IMR-90 (cell line): ENCODE measurements at regions not wholly inside any gene's neighbourhood (a gene's known extent, or its start where the extent isn't known, plus 50 kb on each side); places are given as distances from the start of the nearest gene placed in this dataset.

ENCODE experiments used
- ATAC-seq: fragments of 200-7000 bp; cut with Tn5 transposase; 2 replicates; pipeline ENCODE4 v1.9.1; 2020; ENCODE audit warnings: low read depth, mild to moderate bottlenecking, moderate library complexity
- BruUV-seq: library from RNA; stranded (reverse); fragments of 400-500 nt; replicated peaks from 2 replicates; lab custom pipeline; 2021; lab: Mats Ljungman, UMichigan
- CTCF ChIA-PET: fragments of 300-600 bp; formaldehyde crosslinking; extraction: SDS; loops from one replicate; lab custom pipeline; 2021; ENCODE audit warnings: antibody characterized with exemption; lab: Yijun Ruan, JAX
- POLR2A ChIA-PET: fragments of 300-600 bp; sonication (Branson Sonifier 250); formaldehyde crosslinking; loops from one replicate; lab custom pipeline; 2022; ENCODE audit warnings: antibody characterized with exemption; ENCODE audit not compliant: unreplicated experiment; lab: Charles Lee
- DNase-seq: peaks from one replicate; pipeline ENCODE4 v3.0.0; 2013
- H2AFZ ChIP-seq: replicated peaks from 2 replicates; pipeline ENCODE3; 2013; ENCODE audit warnings: low read length, mild to moderate bottlenecking; ENCODE audit not compliant: poor library complexity
- H2AK5ac ChIP-seq: 2 replicates; pipeline ENCODE4 v1.6.1; 2013; ENCODE audit warnings: low read depth, low read length, inconsistent platforms
- H2AK9ac ChIP-seq: replicated peaks from 2 replicates; pipeline ENCODE3; 2013; ENCODE audit warnings: mild to moderate bottlenecking, low read depth, low read length, moderate library complexity; ENCODE audit not compliant: poor library complexity
- H2BK120ac ChIP-seq: 2 replicates; pipeline ENCODE4 v1.6.1; 2013; ENCODE audit warnings: low read depth, low read length, inconsistent platforms
- H2BK15ac ChIP-seq: 3 replicates; pipeline ENCODE4 v1.6.1; 2013; ENCODE audit warnings: low read depth, low read length, inconsistent platforms
- H2BK20ac ChIP-seq: 2 replicates; pipeline ENCODE4 v1.6.1; 2013; ENCODE audit warnings: low read depth, mild to moderate bottlenecking, inconsistent platforms, low read length, moderate library complexity
- H2BK5ac ChIP-seq: 2 replicates; pipeline ENCODE4 v1.6.1; 2013; ENCODE audit warnings: mild to moderate bottlenecking, low read depth, low read length, inconsistent platforms; ENCODE audit not compliant: poor library complexity, severe bottlenecking
- H3K14ac ChIP-seq: replicated peaks from 2 replicates; pipeline ENCODE4 v1.6.1; 2013; ENCODE audit warnings: low read depth, low read length, inconsistent platforms
- H3K18ac ChIP-seq: 2 replicates; pipeline ENCODE4 v1.6.1; 2013; ENCODE audit warnings: low read depth, low read length, control low read depth
- H3K23ac ChIP-seq: 2 replicates; pipeline ENCODE4 v1.6.1; 2013; ENCODE audit warnings: low read depth, low read length, inconsistent platforms
- H3K27ac ChIP-seq: 2 replicates; pipeline ENCODE4 v1.5.1; 2013; ENCODE audit warnings: mild to moderate bottlenecking, control low read depth, low read length; ENCODE audit not compliant: insufficient read depth
- H3K27me3 ChIP-seq: 2 replicates; pipeline ENCODE4 v1.6.1; 2013; ENCODE audit warnings: low read length; ENCODE audit not compliant: control insufficient read depth, insufficient read depth
- H3K36me3 ChIP-seq: 2 replicates; pipeline ENCODE4 v1.6.1; 2013; ENCODE audit warnings: low read length, mixed read lengths; ENCODE audit not compliant: control insufficient read depth, insufficient read depth
- H3K4ac ChIP-seq: 2 replicates; pipeline ENCODE4 v1.6.1; 2013; ENCODE audit warnings: low read depth, low read length, inconsistent platforms
- H3K4me1 ChIP-seq: 2 replicates; pipeline ENCODE4 v1.6.1; 2013; ENCODE audit warnings: low read length, mixed read lengths; ENCODE audit not compliant: control insufficient read depth, insufficient read depth
- H3K4me2 ChIP-seq: 2 replicates; pipeline ENCODE4 v1.6.1; 2013; ENCODE audit warnings: low read depth, mild to moderate bottlenecking, control low read depth, low read length, moderate library complexity
- H3K4me3 ChIP-seq: 2 replicates; pipeline ENCODE4 v1.5.1; 2013; ENCODE audit warnings: low read depth, mild to moderate bottlenecking, control low read depth, low read length, moderate library complexity; ENCODE audit not compliant: insufficient read depth
- H3K56ac ChIP-seq: 2 replicates; pipeline ENCODE4 v1.6.1; 2013; ENCODE audit warnings: low read length, inconsistent platforms; ENCODE audit not compliant: insufficient read depth; ENCODE audit errors: extremely low read depth
- H3K79me1 ChIP-seq, 2 experiments: 2 replicates each; pipeline ENCODE4 v1.6.1; 2013; ENCODE audit warnings: low read length in 2 of 2, inconsistent platforms in 1 of 2, low read depth in 1 of 2
- H3K9ac ChIP-seq: 2 replicates; pipeline ENCODE4 v1.6.1; 2013; ENCODE audit warnings: low read depth, low read length, control low read depth
- H3K9me1 ChIP-seq: 2 replicates; pipeline ENCODE4 v1.6.1; 2013; ENCODE audit warnings: low read length, inconsistent platforms; ENCODE audit not compliant: insufficient read depth
- H3K9me3 ChIP-seq: 2 replicates; pipeline ENCODE4 v1.6.1; 2013; ENCODE audit warnings: low read length; ENCODE audit not compliant: control insufficient read depth, insufficient read depth
- H4K20me1 ChIP-seq: 2 replicates; pipeline ENCODE4 v1.6.1; 2013; ENCODE audit warnings: low read length, inconsistent platforms; ENCODE audit not compliant: insufficient read depth
- H4K5ac ChIP-seq: 2 replicates; pipeline ENCODE4 v1.6.1; 2013; ENCODE audit warnings: mild to moderate bottlenecking, low read depth, low read length, control low read depth
- H4K8ac ChIP-seq, 2 experiments: 2 replicates each; pipeline ENCODE4 v1.6.1; 2013; ENCODE audit warnings: low read depth in 2 of 2, low read length in 2 of 2, control low read depth in 1 of 2, inconsistent platforms in 1 of 2
- H4K91ac ChIP-seq: 2 replicates; pipeline ENCODE4 v1.6.1; 2013; ENCODE audit warnings: low read depth, low read length, inconsistent platforms; ENCODE audit not compliant: insufficient read depth
- BHLHE40 ChIP-seq: fragments of 150-350 bp; IDR thresholded peaks from 2 replicates; pipeline ENCODE4 v1.6.1; 2016; ENCODE audit warnings: mild to moderate bottlenecking, low read depth, low read length
- CEBPB ChIP-seq: IDR thresholded peaks from 2 replicates; pipeline ENCODE4 v1.6.1; 2012; ENCODE audit warnings: low read depth, low read length, improper control_type of control experiment
- MXI1 ChIP-seq: IDR thresholded peaks from 2 replicates; pipeline ENCODE4 v1.6.1; 2012; ENCODE audit warnings: low read depth, mild to moderate bottlenecking, low read length, moderate library complexity, borderline replicate concordance
- WGBS, 2 experiments: methylation state at CpG; one replicate each; pipeline versions ENCODE4 v1.1.5 to v1.1.7; 2013; ENCODE audit warnings: missing lambda C conversion rate in 2 of 2; ENCODE audit not compliant: insufficient read length in 1 of 2; ENCODE audit errors: extremely low coverage in 2 of 2; 5-methylcytosine and 5-hydroxymethylcytosine counted together
- dilution Hi-C: fragments of 300-500 bp; cut with HindIII; formaldehyde crosslinking; loops from one replicate; pipeline ENCODE4 v1.14.3; 2018; ENCODE audit warnings: low sequenced_read_pairs; ENCODE audit not compliant: unreplicated experiment
- in situ Hi-C: fragments of 300-500 bp; cut with MboI; formaldehyde crosslinking; loops from 3 replicates; pipeline ENCODE4 v1.14.3; 2019; ENCODE audit warnings: low sequenced_read_pairs, inconsistent platforms, mixed read lengths
- intact Hi-C: fragments of 100-400 bp; cut with micrococcal nuclease; formaldehyde crosslinking; loops from 2 replicates; pipeline ENCODE4 v1.10.0; 2022
- TF ChIP-seq, protein P1 (sequence below): conservative IDR thresholded peaks from 2 replicates; pipeline ENCODE4 v1.5.1; 2012; ENCODE audit warnings: mild to moderate bottlenecking, low read depth, low read length, improper control_type of control experiment

DNA sequence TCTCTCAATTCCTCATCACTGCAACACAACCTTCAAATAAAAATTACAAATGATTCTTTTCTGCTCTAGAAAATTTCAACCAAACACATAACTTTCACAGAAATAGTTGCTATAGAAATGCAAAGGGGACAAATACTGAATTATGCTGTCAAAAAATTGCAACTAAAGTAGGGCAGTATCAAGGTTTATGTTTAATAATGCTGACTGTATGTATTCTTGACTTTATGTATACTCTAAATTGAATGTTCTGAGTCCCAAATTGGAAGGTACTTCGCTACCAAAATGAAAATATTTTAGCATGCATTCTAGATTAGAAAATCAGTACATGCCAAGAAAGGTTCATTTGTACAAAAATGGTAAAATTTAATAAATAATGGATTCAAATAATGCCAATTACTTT is 237.3 kb upstream of the TET2 start:
- DNase-seq (no peak), ATAC-seq (no peak)
- no CpG with 5 or more reads among the region's 1 CpG for WGBS, 2 experiments
- Histone ChIP-seq H2BK15ac (no peak overlapping the region), H3K9me1 (no peaks in the 10 kb centered on the region), H4K8ac (no peak overlapping the region), H3K9me3 (no peaks in the 10 kb centered on the region), H4K20me1 (no peaks in the 10 kb centered on the region), H3K79me1 (no peaks in the 10 kb centered on the region), H4K5ac (no peak overlapping the region), H3K27ac (no peak overlapping the region), H3K36me3 (no peaks in the 10 kb centered on the region), H3K4ac (no peak overlapping the region), H3K18ac (no peak overlapping the region), H2BK5ac (no peak overlapping the region), H3K9ac (no peak overlapping the region), H2BK120ac (no peak overlapping the region), H3K56ac (no peak overlapping the region), H2AK9ac (no peak overlapping the region), H2AK5ac (no peak overlapping the region), H2BK20ac (no peak overlapping the region), H3K27me3 (no peaks in the 10 kb centered on the region), H2AFZ (no peak overlapping the region), H4K91ac (no peak overlapping the region), H3K4me3 (no peak overlapping the region), H3K23ac (no peak overlapping the region), H3K14ac (no peak overlapping the region), H3K4me1 (no peaks in the 10 kb centered on the region), H3K4me2 (no peak overlapping the region)
- POLR2A ChIA-PET, result no interaction called here
- TF ChIP-seq CEBPB, result no peak
- no peak for TF ChIP-seq MXI1
- TF ChIP-seq, protein P1, sequence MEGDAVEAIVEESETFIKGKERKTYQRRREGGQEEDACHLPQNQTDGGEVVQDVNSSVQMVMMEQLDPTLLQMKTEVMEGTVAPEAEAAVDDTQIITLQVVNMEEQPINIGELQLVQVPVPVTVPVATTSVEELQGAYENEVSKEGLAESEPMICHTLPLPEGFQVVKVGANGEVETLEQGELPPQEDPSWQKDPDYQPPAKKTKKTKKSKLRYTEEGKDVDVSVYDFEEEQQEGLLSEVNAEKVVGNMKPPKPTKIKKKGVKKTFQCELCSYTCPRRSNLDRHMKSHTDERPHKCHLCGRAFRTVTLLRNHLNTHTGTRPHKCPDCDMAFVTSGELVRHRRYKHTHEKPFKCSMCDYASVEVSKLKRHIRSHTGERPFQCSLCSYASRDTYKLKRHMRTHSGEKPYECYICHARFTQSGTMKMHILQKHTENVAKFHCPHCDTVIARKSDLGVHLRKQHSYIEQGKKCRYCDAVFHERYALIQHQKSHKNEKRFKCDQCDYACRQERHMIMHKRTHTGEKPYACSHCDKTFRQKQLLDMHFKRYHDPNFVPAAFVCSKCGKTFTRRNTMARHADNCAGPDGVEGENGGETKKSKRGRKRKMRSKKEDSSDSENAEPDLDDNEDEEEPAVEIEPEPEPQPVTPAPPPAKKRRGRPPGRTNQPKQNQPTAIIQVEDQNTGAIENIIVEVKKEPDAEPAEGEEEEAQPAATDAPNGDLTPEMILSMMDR, result no peak
- TF ChIP-seq BHLHE40, result no peak
- dilution Hi-C loops, result no loop called here
- CTCF ChIA-PET, result no interaction called here
- in situ Hi-C loops, result no loop called here
- no TSS peak for BruUV-seq
- intact Hi-C loops, result no loop called here
